ENCODE measurements at regions not wholly inside any gene's neighbourhood (a gene's known extent, or its start where the extent isn't known, plus 50 kb on each side); places are given as distances from the start of the nearest gene placed in this dataset.

DNA sequence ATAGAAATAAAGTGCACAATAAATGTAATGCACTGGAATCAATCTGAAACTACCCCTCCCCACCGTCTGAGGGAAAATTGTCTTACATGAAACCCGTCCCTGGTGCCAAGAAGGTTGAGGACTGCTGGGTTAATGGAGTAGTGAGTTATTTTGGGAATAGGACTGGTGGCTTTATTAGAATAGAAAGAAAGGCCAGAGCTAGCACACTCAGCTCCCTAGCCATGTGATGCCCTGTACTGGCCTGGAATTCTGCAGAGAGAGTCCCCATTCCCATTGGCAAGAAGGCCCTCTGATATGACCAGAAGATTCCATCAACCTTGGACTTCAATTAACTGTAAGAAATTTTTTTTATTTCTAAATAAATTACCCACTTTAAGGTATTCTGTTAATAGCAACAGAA is 393.5 kb upstream of the PCDH9 start:
- no peak overlapping the region for H2BK5ac ChIP-seq (ENCODE audit: low read depth, low read length)
- H3K9me3 ChIP-seq (ENCODE audit: insufficient read depth in 2 of 2, low read depth in 1 of 2, low read length in 1 of 2), result no peaks in the 10 kb centered on the region
- POLR2A ChIA-PET (ENCODE audit: partially characterized antibody), result no interaction called here
- H3K18ac ChIP-seq (ENCODE audit: extremely low read depth, low read length), result no peak overlapping the region
- WGBS, 2 experiments (ENCODE audit: extremely low coverage in 1 of 2, insufficient coverage in 1 of 2, insufficient read length in 1 of 2, insufficient replicate concordance in 2 of 2, low coverage in 1 of 2, low lambda C conversion rate in 2 of 2, missing lambda C conversion rate in 1 of 2), result 89% methylated on average over 2 of the region's 2 CpGs; no CpG with 5 or more reads in 1 of the 2 experiments
- H3K23ac ChIP-seq (ENCODE audit: insufficient read length), result no peak overlapping the region
- TF ChIP-seq POLR2AphosphoS5 (IDR thresholded peaks at IDR 0.05; ENCODE audit: low read depth, low read length), result no peak
- no peak for TF ChIP-seq BRCA1 (IDR thresholded peaks at IDR 0.05; ENCODE audit: low read depth, low read length)
- no peak for TF ChIP-seq SRF (IDR thresholded peaks at IDR 0.05; ENCODE audit: low read depth, low read length)
- no peak for TF ChIP-seq EZH2 (IDR thresholded peaks at IDR 0.05; ENCODE audit: low read depth, low read length, severe bottlenecking)
- no peak for TF ChIP-seq POU5F1 (IDR thresholded peaks at IDR 0.05; ENCODE audit: low read depth, low read length)
- TF ChIP-seq CHD1 (IDR thresholded peaks at IDR 0.05; ENCODE audit: low read depth, low read length), result no peak
- TF ChIP-seq RNF2 (IDR thresholded peaks at IDR 0.05; ENCODE audit: borderline replicate concordance, low read depth, low read length, missing control alignments, poor library complexity, severe bottlenecking), result no peak
- TF ChIP-seq, protein P1, sequence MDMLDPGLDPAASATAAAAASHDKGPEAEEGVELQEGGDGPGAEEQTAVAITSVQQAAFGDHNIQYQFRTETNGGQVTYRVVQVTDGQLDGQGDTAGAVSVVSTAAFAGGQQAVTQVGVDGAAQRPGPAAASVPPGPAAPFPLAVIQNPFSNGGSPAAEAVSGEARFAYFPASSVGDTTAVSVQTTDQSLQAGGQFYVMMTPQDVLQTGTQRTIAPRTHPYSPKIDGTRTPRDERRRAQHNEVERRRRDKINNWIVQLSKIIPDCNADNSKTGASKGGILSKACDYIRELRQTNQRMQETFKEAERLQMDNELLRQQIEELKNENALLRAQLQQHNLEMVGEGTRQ (IDR thresholded peaks at IDR 0.05; ENCODE audit: low read length), result no peak
- no peak for TF ChIP-seq RBBP5 (IDR thresholded peaks at IDR 0.05; ENCODE audit: borderline replicate concordance, low read depth, low read length)
- TF ChIP-seq BACH1 (IDR thresholded peaks at IDR 0.05; ENCODE audit: low read length), result no peak
- no peak overlapping the region for H3K4ac ChIP-seq (replicated peaks; ENCODE audit: insufficient read length, low read depth, low read length)
- no peaks in the 10 kb centered on the region for H3K79me1 ChIP-seq (ENCODE audit: low read depth, low read length)
- H3K23me2 ChIP-seq (ENCODE audit: low read depth, low read length), result no peaks in the 10 kb centered on the region
- no peaks in the 10 kb centered on the region for H3K79me2 ChIP-seq (ENCODE audit: control insufficient read depth in 1 of 2, insufficient read depth in 2 of 2, low read length in 2 of 2)
- H3K56ac ChIP-seq (replicated peaks; ENCODE audit: insufficient read length, low read depth, low read length), result no peak overlapping the region
- H3K14ac ChIP-seq (ENCODE audit: insufficient read length), result no peak overlapping the region
- no peak overlapping the region for H2AFZ ChIP-seq (ENCODE audit: low read length)
- no peak overlapping the region for H3K4me2 ChIP-seq (ENCODE audit: insufficient read depth in 1 of 2, low read depth in 2 of 2, low read length in 2 of 2)
- no peaks in the 10 kb centered on the region for H3K36me3 ChIP-seq (ENCODE audit: control insufficient read depth in 2 of 4, insufficient read depth in 4 of 4, low read length in 3 of 4)
- no peak for DNase-seq (ENCODE audit: low read depth in 1 of 2, low spot score in 2 of 2)
- H2AK5ac ChIP-seq (ENCODE audit: low read depth, low read length), result no peak overlapping the region
- H4K5ac ChIP-seq (ENCODE audit: insufficient read length, low read depth, low read length), result no peak overlapping the region
- H2BK20ac ChIP-seq (ENCODE audit: low read length), result no peak overlapping the region
- no peak overlapping the region for H4K91ac ChIP-seq (replicated peaks; ENCODE audit: insufficient read length, low read length)
- no peaks in the 10 kb centered on the region for H3K4me1 ChIP-seq (replicated peaks in 1 of 4; ENCODE audit: control insufficient read depth in 3 of 4, insufficient read depth in 4 of 4, low read length in 3 of 4)
- no peak for FAIRE-seq
- no peak overlapping the region for H4K8ac ChIP-seq (ENCODE audit: extremely low read depth, insufficient read depth, low read length)
- H2BK12ac ChIP-seq (ENCODE audit: low read depth, low read length), result no peak overlapping the region
- H3K27me3 ChIP-seq (replicated peaks in 1 of 4; ENCODE audit: control insufficient read depth in 3 of 4, extremely low read depth in 1 of 4, insufficient read depth in 3 of 4, low read length in 3 of 4), result no peaks in the 10 kb centered on the region
- H2BK15ac ChIP-seq (ENCODE audit: low read length), result no peak overlapping the region
- H3K4me3 ChIP-seq (ENCODE audit: extremely low read depth in 1 of 4, insufficient read depth in 2 of 4, low read depth in 3 of 4, low read length in 4 of 4), result no peak overlapping the region
- CTCF ChIA-PET (ENCODE audit: partially characterized antibody), result no interaction called here
- H3K9ac ChIP-seq (replicated peaks in 1 of 4; ENCODE audit: extremely low read depth in 1 of 4, low read depth in 3 of 4, low read length in 3 of 4), result no peak overlapping the region
- H4K20me1 ChIP-seq (replicated peaks in 1 of 2; ENCODE audit: control insufficient read depth in 1 of 2, insufficient read depth in 2 of 2, low read length in 2 of 2), result no peaks in the 10 kb centered on the region
- no peak overlapping the region for H3K27ac ChIP-seq (ENCODE audit: low read depth, low read length)
- no peak overlapping the region for H2BK120ac ChIP-seq (replicated peaks; ENCODE audit: low read depth, low read length)

Measured in H1 (cell line).